ENCODE measurements at regions not wholly inside any gene's neighbourhood (a gene's known extent, or its start where the extent isn't known, plus 50 kb on each side); places are given as distances from the start of the nearest gene placed in this dataset.

- TF ChIP-seq CTCF (IDR thresholded peaks at IDR 0.05; ENCODE audit: extremely low read depth, missing control alignments), result no peak
- DNase-seq (ENCODE audit: low spot score), result no peak
These were observed 1073.8 kb downstream of the SLITRK5 start for GRCh38 chr13:88745011-88745410.

GRCh38 chr13:88752041-88752440 is 1080.9 kb downstream of the SLITRK5 start:
- no peak for TF ChIP-seq CTCF (IDR thresholded peaks at IDR 0.05; ENCODE audit: extremely low read depth, missing control alignments)
- DNase-seq (ENCODE audit: low spot score), result no peak

GRCh38 chr13:88754141-88754540 is 1083.0 kb downstream of the SLITRK5 start:
- no peak for DNase-seq (ENCODE audit: low spot score)
- TF ChIP-seq CTCF (IDR thresholded peaks at IDR 0.05; ENCODE audit: extremely low read depth, missing control alignments), result no peak

GRCh38 chr13:88761145-88761544 is 1090.0 kb downstream of the SLITRK5 start:
- TF ChIP-seq CTCF (IDR thresholded peaks at IDR 0.05; ENCODE audit: extremely low read depth, missing control alignments), result no peak
- DNase-seq (ENCODE audit: low spot score), result no peak

- no peak for TF ChIP-seq CTCF (IDR thresholded peaks at IDR 0.05; ENCODE audit: extremely low read depth, missing control alignments)
- DNase-seq (ENCODE audit: low spot score), result no peak
These were observed 1092.9 kb downstream of the SLITRK5 start for GRCh38 chr13:88764103-88764502.

- DNase-seq (ENCODE audit: low spot score), result no peak
- no peak for TF ChIP-seq CTCF (IDR thresholded peaks at IDR 0.05; ENCODE audit: extremely low read depth, missing control alignments)
These were observed 1129.3 kb downstream of the SLITRK5 start for GRCh38 chr13:88800505-88800904.

GRCh38 chr13:88801361-88801760 is 1130.2 kb downstream of the SLITRK5 start:
- no peak for DNase-seq (ENCODE audit: low spot score)
- TF ChIP-seq CTCF (IDR thresholded peaks at IDR 0.05; ENCODE audit: extremely low read depth, missing control alignments), result no peak
